Sciatic nerve (tissue), 2 donors: ENCODE measurements at regions not wholly inside any gene's neighbourhood (a gene's known extent, or its start where the extent isn't known, plus 50 kb on each side); places are given as distances from the start of the nearest gene placed in this dataset.

Experiments
- ATAC-seq: fragments of 200-7000 bp; cut with Tn5 transposase; one replicate; pipeline ENCODE4 v1.9.1; 2020; ENCODE audit warnings: mild to moderate bottlenecking, moderate library complexity
- DNase-seq: peaks from one replicate; pipeline ENCODE4 v3.0.0-alpha.2; 2020; ENCODE audit warnings: low spot score
- intact Hi-C: fragments of 100-400 bp; cut with DNase I; formaldehyde crosslinking; loops from one replicate; pipeline ENCODE4 v1.14.2; 2022
- donor health status: DM: no; HTN: no; CAD: no.
- donor health status: DM: no; HTN: no; CAD: no.

DNA sequence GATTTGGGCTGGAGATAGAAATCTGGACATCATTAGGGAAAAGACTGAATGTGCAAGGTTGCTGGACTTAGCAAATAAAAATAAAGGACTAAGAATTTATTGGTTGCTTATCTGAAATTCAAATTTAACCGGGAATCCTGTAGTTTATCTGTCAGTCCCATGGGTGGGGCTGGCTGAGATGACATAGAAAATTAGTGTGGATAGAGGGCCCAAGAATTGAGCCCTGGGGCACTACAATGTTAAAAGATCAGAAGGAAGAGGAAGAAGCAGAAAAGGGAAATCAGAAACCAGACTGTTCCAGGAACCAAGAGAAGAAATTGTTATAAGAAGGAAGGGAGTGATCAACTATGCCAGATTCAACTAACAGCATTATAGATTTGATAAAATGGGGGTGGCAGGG lies 96.7 kb upstream of the CCDC196 start:
- intact Hi-C loops = no loop called here

DNA sequence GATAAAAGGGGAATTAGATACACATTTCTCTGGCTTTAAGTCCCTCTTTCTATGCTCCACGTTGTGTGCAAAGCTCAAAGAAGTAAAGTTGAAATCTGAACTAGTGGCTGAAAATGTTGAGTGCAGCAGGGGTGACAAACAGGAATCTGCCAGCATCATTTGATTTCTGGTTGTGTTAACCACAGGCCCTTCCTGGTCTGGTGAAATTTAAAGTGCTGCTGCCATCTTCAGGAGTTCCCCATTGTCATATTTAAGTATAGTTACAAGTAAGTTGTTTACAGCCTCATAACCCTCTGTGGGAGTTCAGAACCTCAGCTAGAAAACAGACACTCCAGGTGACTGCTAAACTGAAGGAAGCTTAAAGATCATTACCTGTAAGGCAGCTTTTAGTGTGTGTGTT lies 90.9 kb upstream of the CCDC196 start:
- ATAC-seq = no peak
- intact Hi-C loops = no loop called here
- DNase-seq = no peak

More for the DNA sequence above, 96.7 kb upstream of the CCDC196 start:
- ATAC-seq = no peak
- no peak for DNase-seq

DNA sequence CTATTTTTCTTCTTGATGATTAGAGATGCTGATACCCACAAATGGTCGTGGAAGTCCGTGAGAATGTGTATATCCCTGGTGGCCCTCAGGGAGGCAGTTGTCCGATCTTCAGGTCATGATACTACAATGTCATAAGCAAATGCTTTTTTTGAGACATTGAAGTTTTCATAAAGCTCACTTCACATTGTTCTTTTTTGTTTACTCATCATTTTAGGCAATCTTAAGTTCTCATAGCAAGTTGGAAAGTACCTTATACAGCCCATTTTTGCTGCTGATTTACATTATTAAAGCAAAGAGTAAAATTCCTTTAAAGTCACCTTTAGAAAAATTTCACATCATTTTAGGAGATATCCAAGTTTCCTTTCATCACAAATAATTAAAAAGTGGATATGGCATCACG lies 90.0 kb upstream of the CCDC196 start:
- no peak for DNase-seq
- intact Hi-C loops = no loop called here
- no peak for ATAC-seq

DNA sequence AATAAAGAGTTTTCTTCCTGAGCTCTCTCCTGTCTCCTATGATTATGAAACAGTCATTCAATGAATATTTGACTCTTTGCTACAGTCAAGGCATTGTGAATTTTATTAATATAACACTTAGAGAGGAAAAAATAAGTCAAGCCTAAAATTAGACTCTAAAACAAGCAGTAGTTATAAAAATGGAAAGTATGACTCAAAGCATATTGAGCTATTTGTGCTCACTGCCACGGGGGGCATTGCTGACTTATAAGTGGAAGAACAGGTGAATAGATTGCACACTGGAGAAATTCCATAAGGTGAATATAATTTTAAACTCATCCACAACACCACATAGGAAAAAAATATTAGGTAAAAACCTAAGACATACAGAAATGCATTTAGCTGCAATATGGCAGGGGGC lies 87.7 kb upstream of the CCDC196 start:
- no peak for DNase-seq
- intact Hi-C loops = no loop called here
- ATAC-seq = no peak

DNA sequence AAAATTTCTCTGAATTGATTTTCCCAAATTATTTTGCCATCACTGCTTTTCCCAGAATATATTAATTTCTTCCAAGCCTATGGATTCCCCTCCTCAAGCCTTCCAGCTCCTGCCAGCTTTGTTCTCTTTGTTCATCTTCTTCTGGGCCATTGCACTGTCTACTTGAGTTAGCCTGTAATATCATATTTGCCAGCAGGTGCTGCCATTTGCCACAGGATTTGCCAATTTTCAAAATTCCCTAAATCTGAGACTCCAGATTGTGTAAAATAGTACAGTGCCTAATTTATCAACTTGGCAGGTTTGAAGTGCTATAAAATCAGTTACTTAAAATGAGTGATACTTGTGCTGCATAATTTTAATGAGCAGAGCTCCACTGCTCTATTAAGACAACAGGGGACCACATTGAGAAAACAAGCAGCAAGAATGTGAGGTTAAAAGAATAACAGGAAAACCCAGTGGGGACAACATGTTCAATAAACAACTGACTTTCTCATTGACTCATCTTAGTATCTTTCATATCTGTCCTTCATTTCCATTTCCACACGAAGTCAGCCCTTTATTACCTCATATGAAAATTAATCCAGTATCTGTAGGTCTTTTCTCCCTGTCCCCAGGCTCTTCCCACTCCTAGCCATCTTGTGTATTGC lies 84.6 kb upstream of the CCDC196 start:
- ATAC-seq (no peak), DNase-seq (no peak)
- intact Hi-C loops = no loop called here

DNA sequence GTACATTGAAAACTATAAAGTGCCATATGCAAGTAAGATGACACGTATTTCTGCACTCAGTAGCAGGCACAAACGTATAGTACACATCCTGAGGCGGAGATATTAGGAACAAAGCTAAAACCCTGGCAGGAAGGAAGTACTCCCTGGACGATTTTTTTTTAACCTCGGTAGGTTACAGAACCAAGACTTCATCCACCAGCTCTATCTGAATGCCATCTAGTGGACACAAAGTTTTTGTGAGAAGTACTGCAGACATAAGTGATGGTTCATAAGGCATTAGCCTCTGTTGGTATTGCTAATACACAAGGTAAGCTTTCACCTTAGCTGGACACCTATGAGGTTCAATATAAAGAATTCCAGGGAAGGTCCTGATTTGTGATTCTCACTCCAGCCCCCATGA lies 83.0 kb upstream of the CCDC196 start:
- DNase-seq (no peak), ATAC-seq (peak; percentile 59)
- intact Hi-C loops = no loop called here

DNA sequence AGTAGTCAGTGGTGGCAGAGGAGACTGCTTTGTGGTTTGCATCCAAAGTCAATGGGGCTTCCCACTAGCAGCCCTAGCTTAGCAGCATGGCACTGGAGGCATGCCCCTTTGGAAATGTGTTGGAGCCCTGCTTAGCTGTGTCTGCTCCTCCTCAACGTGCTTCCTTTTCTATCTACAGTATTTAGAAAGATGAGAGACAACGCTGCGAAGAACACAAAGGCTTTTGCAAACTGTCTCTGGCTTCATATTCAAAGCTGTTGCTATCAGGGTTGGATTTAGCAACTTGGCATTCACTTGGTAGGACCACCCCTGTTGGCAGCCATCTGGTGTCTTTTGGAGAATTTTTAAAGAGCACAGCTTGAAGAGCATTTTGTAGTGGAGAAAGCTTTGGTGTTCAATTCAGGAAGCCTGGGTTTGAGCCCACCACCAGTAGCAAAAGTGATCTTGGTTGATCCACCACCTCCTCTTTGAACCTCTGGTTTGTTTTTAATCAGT lies 82.1 kb upstream of the CCDC196 start:
- intact Hi-C loops = no loop called here
- DNase-seq (no peak), ATAC-seq (no peak)

DNA sequence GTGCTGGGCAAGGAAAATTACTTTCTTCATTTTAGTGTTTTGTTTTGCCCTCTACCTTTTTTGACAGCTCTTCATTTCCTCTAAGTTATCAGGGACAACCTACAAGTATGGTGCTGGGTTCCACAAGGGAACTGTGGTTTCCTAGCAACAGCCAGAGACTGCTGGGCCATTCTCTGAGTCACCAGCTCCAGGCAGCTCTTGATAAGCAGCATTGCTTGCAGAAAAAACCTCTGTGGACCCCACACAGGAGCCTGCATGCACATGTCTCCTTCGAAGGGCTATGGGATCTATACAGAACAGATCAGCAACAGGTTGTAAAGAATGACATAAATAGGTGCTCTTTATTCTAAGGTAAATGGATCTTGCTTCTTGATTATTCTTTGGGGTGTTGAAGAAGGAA lies 81.0 kb upstream of the CCDC196 start:
- DNase-seq (no peak), ATAC-seq (no peak)
- intact Hi-C loops = no loop called here

DNA sequence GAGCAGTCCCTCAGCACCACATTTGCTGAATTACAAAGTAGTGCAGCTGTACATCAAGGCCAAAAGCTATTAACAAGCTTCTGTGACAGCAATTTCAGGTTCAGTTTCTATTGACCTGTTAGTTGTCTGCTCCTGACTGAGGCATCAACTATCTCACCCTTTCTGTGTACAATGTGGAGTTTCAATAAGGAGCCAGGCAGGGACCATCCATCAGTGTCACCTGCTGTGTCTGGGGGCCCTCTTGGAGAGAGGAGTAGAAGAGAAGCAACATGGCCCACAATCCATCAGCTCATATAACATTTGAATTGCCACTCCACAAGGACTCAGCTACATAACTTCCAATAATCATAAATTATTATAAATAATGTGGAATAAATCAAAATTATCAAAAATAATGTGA lies 72.3 kb upstream of the CCDC196 start:
- intact Hi-C loops = no loop called here
- no peak for ATAC-seq
- no peak for DNase-seq

DNA sequence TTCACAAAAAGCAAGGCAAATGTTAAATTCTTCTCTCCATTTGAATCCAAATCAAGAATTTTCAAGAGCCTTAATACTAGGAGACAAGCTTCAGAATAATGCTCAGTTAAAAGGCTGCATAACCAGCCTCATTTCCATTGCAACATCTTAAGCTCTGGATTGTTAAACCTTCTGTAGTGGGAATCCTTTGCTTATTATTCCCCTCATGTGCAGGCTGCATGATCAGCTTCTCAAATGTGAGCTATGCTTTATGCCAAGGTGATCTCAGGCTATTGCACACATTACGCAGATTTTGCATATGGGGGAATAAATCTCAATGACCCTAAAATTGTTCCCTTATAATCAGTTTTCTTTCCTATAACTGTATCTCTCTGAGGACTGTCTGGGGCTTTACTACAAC lies 71.7 kb upstream of the CCDC196 start:
- no peak for DNase-seq
- no peak for ATAC-seq
- intact Hi-C loops = no loop called here

DNA sequence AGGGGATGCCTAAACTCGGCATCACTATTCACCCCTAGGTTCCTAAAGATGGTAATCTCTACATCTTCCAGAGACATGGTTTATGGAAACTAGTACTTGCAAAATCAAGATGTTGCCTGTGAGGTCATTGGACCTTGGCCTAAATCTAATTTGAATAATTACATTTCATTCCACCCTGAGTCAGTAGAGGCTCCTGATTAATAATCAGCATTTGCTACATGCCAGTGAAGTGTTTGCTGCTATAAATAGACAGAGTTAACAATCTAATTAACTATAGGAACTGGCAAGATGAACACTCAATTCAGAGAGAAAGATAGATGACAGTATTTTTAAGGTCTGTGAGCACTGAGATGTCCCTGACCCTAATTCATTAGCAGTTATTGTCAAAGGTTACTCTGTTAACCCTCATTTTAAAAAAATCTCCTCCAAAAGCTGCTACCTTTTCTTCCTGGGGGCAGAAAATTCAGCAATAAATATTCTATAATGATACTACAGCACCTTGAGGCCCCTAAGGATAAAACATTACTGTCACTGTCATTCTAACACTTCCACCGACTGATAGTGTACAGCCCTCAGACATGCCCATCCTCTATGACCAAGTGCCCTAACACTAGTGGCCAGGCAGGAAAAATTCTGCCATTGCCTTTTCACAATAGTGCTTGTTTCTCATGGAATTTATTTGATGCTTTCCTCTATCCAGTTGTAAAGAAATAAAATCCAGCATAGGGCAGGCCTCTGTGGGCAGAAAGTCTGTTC lies 65.7 kb upstream of the CCDC196 start:
- intact Hi-C loops = no loop called here
- ATAC-seq = no peak
- DNase-seq = no peak

DNA sequence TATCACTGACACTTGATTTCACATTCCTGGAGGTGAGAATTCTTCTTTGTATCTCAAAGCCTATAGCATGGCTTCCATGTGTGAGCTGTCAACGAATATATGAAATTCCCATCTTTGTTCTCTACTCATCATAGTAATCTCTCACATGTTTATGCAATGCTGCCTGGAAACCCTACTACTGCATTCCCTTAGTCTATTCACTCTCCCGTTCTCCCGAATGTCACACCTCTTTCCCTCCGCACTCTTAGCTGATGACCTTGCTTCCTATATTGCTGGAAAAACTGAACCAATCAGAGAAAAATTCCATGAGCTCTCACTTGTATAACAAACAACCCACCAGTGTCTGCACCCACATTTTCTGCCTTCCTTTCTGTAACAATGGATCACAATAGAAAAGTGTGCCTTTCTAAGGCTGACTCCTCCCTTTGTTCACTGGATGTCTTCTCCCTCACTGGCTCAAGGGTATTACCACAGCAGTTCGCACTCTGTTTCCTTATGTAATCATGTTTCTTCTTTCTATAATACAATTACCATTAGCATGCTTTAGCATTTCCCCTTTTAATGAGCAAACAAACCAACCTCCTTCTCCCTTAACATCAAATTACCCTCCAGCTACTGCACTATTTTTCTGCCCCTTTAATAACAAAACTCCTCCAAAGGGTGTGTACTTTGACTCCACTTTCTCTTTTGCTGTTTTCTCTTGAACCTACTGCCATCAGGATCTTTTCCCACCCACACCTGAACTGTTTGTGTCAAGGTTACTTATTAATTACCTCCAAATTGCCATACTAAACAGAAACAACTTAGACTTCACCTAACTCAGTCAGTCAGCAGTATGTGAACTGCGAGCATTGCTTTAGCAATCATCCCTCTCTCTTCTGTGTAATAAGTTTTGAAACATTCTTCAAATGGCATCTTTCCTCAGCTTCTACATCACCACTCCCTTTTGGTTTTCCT lies 63.9 kb upstream of the CCDC196 start:
- ATAC-seq (no peak), DNase-seq (no peak)
- intact Hi-C loops = no loop called here

DNA sequence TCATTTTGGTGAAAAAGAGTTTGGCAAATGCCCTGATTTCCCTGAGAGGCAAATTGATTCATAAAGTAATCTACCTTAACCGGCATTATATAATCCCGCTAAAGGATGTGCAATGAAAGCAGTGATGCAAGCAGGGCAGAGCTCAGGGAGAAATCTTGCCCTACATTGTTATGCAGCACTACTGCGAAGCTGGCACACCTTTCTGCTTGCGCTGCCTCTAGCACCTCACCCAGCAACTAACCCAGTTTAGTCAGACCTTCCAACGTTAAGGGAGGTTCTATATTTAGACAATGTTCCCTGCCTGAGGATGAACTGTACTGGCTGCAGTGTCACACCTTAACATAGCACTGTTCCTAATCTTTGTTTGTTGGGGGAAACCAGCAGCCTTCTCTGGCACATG lies 60.8 kb upstream of the CCDC196 start:
- DNase-seq = no peak
- intact Hi-C loops = no loop called here

DNA sequence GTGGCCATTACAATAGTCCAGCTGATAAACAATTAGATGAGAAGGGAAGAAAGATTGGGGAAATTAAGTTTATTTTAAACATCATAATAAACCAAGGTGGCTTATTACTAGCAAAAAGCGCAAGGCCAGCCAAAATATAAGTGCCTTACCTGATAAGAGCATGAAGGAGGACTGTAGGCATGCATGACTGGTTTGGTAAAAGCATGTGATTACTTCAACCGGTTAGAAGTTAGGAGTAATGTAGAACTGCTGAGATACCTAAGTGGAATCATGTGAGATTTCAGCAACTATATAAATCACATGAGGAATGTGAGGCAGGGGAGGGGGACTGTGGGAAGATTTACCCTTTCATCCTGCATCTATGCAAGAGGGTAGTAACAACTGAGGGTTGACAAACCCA lies 59.7 kb upstream of the CCDC196 start:
- intact Hi-C loops = no loop called here
- no peak for DNase-seq
- ATAC-seq = no peak

More for the DNA sequence above, 60.8 kb upstream of the CCDC196 start:
- ATAC-seq = no peak

DNA sequence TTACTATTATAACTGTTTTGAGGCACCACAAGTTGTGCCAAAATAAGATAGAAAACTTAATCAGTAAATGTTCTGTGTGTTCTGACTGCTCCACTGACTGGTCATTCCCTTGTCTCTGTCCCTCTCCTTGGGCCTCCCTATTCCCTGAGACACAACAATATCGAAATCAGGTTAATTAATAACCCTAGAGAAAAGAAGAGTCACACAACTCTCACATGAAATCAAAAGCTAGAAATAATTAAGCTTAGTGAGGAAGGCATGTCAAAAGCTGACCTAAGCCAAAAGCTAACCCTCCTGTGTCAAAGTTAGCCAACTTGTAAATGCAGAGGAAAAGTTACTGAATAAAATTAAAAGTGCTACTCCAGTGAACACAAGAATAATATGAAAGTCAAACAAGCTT lies 53.8 kb upstream of the CCDC196 start:
- DNase-seq (no peak), ATAC-seq (no peak)
- intact Hi-C loops = no loop called here

DNA sequence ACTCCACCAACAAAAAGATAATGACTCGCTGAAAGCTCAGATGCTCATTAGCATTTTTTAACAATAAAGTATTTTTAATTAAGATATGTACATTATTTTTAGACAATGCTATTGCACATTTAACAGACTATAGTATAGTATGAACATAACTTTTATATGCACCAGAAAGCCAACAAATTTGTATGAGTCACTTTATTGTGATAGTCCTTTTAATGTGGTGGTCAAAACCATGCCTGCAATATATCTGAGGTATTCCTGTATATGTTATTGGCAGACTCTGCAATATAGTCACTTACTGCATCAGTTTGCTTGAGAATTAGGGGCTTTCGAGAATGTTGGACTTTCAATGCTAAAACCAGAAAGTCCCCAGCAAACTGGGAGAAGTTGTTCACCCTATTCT lies 51.7 kb upstream of the CCDC196 start:
- no peak for DNase-seq
- ATAC-seq = no peak
- intact Hi-C loops = no loop called here

DNA sequence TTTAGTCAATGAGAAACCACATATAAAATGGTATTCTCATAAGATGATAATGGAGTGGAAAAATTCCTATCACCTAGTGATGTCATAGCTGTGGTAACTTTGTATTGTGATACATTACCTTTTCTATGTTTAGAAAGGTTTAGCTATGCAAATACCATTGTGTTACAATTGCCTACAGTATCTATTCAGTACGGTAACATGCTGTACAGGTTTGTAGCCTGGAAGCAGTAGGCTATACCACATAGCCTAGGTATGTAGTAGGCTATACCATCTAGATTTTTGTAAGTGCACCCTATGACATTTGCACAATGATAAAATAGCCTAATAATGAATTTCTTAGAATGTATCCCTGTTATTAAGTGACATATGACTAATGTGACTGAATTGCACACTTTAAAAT lies 50.5 kb upstream of the CCDC196 start:
- no peak for DNase-seq
- no peak for ATAC-seq
- intact Hi-C loops = no loop called here
